Kidney (tissue), 13 donors: ENCODE measurements at regions not wholly inside any gene's neighbourhood (a gene's known extent, or its start where the extent isn't known, plus 50 kb on each side); places are given as distances from the start of the nearest gene placed in this dataset.

Experiments used
- DNase-seq, 5 donors: peaks; one replicate each; pipeline ENCODE4 v3.0.0-alpha.2; 2013 to 2020
- FAIRE-seq: peaks from 2 replicates; lab custom pipeline; 2012; peaks lifted over from hg19 to GRCh38; lab: Jason Lieb, UNC
- H3K27ac ChIP-seq, 2 donors: one replicate each; pipeline ENCODE4 v1.7.0; 2013; ENCODE audit warnings: low read depth in 2 of 2, low read length in 2 of 2, inconsistent platforms in 1 of 2
- H3K27me3 ChIP-seq: one replicate; pipeline ENCODE4 v1.7.1; 2013; ENCODE audit warnings: low read length, inconsistent platforms; ENCODE audit not compliant: control insufficient read depth, insufficient read depth
- H3K36me3 ChIP-seq, 3 donors: one replicate each; pipeline versions ENCODE4 v1.7.0 to v1.7.1; 2013; ENCODE audit warnings: low read length in 3 of 3, control low read depth in 1 of 3, inconsistent platforms in 1 of 3; ENCODE audit not compliant: insufficient read depth in 3 of 3, control insufficient read depth in 2 of 3
- H3K4me1 ChIP-seq, 3 donors: one replicate each; pipeline versions ENCODE4 v1.7.0 to v1.7.1; 2013; ENCODE audit warnings: low read length in 3 of 3, inconsistent platforms in 1 of 3, low read depth in 1 of 3; ENCODE audit not compliant: control insufficient read depth in 2 of 3, insufficient read depth in 2 of 3
- H3K4me3 ChIP-seq, 3 donors: one replicate each; pipeline versions ENCODE4 v1.7.0 to v1.8.1; 2013; ENCODE audit warnings: low read length in 3 of 3, control low read depth in 1 of 3, inconsistent platforms in 1 of 3
- H3K9ac ChIP-seq, 3 donors: one replicate each; pipeline versions ENCODE4 v1.7.0 to v1.7.1; 2013; ENCODE audit warnings: low read length in 3 of 3, control low read depth in 1 of 3, inconsistent platforms in 1 of 3
- H3K9me3 ChIP-seq, 3 donors: one replicate each; pipeline versions ENCODE4 v1.7.0 to v1.7.1; 2013; ENCODE audit warnings: low read length in 3 of 3, control low read depth in 1 of 3, inconsistent platforms in 1 of 3; ENCODE audit not compliant: control insufficient read depth in 2 of 3, insufficient read depth in 1 of 3
- CTCF ChIP-seq: IDR thresholded peaks from 3 replicates; pipeline ENCODE4 v1.5.1; 2012; ENCODE audit warnings: mild to moderate bottlenecking, moderate library complexity, borderline replicate concordance; ENCODE audit not compliant: insufficient read depth; ENCODE audit errors: extremely low read depth
- intact Hi-C: fragments of 100-400 bp; cut with DNase I; formaldehyde crosslinking; loops from one replicate; pipeline ENCODE4 v1.11.1; 2022
- donor health status: control.
- donor health status: control.
- donor health status: control.
- donor health status: control.
- donor health status: control.
- donor health status: DM: yes; HTN: yes; CAD: no.
- donor health status: Normal renal cell carcinoma (clear cell type).

DNA sequence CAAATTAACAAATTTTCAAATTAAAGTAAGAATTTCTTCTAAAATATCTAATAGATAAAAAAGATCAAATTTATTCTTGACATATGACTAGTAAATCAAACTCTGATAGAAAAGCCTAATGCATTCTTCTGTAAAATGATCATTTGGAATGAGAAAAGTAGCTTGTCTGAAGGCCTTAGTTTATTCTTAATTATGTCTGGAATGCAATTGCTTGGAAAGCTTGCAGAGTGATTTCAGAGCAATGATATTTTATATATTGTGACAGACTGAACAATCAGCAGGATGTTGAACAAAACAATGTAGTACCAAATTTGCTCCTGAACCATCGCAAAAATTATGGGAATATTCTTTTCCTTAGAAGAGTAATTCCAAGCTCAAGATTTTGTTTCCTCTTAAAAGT lies 789.6 kb upstream of the NOVA1 start:
- no peak for DNase-seq
- no peaks in the 10 kb centered on the region for H3K4me1 ChIP-seq
- H3K9ac ChIP-seq = no peak overlapping the region
- no peak for FAIRE-seq
- H3K27ac ChIP-seq = no peak overlapping the region
- intact Hi-C loops = no loop called here
- no peak for TF ChIP-seq CTCF
- no peaks in the 10 kb centered on the region for H3K27me3 ChIP-seq
- no peak overlapping the region for H3K4me3 ChIP-seq
- H3K9me3 ChIP-seq = no peaks in the 10 kb centered on the region
- no peaks in the 10 kb centered on the region for H3K36me3 ChIP-seq

DNA sequence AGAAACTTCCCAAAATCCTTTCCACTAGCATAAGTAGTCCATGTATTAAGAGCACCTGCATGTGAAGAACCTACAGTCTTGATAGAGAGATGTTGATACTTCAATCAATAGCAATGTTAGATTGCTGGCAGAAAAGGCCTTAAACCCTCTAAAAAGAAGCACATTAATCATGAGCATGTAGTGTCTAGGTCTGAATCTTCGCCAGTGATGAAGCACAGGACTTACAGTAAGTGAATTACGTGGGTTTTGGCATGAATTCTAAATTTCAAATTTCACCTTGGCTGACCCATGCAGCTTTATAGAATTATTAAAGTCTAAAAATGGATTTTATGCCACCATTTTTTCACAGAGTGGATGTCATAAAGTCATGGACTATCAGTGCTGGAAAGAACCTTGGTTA lies 791.6 kb upstream of the NOVA1 start:
- FAIRE-seq (no peak), DNase-seq (no peak)
- H3K27ac ChIP-seq = no peak overlapping the region
- no peak overlapping the region for H3K4me3 ChIP-seq
- no peaks in the 10 kb centered on the region for H3K36me3 ChIP-seq
- no peaks in the 10 kb centered on the region for H3K27me3 ChIP-seq
- no peak overlapping the region for H3K9ac ChIP-seq
- no peaks in the 10 kb centered on the region for H3K4me1 ChIP-seq
- H3K9me3 ChIP-seq = no peaks in the 10 kb centered on the region
- intact Hi-C loops = no loop called here
- TF ChIP-seq CTCF = no peak

- Histone ChIP-seq H3K9me3 (no peaks in the 10 kb centered on the region), H3K4me3 (no peak overlapping the region), H3K27ac (no peak overlapping the region), H3K9ac (no peak overlapping the region), H3K36me3 (no peaks in the 10 kb centered on the region), H3K4me1 (no peaks in the 10 kb centered on the region), H3K27me3 (no peaks in the 10 kb centered on the region)
- TF ChIP-seq CTCF = no peak
- intact Hi-C loops = no loop called here
- DNase-seq = no peak
- no peak for FAIRE-seq
Observed at GRCh38 chr14:27390155-27390554, 792.3 kb upstream of the NOVA1 start.

DNA sequence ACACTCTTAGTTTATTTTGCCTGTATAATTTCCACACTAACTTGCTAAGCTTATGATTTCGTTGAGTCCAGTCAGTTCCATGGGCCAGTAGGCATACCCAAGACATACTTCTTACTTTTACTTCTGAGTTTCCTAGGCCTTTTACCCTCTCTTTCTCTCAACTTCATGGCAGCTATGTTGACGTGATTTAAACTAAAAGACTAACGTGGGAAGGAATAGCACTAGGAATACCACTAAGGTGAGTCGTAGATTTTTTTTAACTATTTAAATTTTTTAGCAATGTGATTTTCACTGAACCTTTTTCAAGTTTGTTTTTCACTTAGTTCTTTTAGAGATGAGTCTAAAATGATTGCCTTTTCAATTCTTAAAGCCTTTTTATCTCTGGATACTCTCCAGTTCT lies 793.5 kb upstream of the NOVA1 start:
- no peak overlapping the region for H3K9ac ChIP-seq
- DNase-seq (no peak), FAIRE-seq (no peak)
- no peak for TF ChIP-seq CTCF
- H3K4me3 ChIP-seq = no peak overlapping the region
- no peaks in the 10 kb centered on the region for H3K27me3 ChIP-seq
- intact Hi-C loops = no loop called here
- H3K27ac ChIP-seq = no peak overlapping the region
- H3K9me3 ChIP-seq = no peaks in the 10 kb centered on the region
- no peaks in the 10 kb centered on the region for H3K4me1 ChIP-seq
- H3K36me3 ChIP-seq = no peaks in the 10 kb centered on the region
